Panc1 (cell line): ENCODE measurements at regions not wholly inside any gene's neighbourhood (a gene's known extent, or its start where the extent isn't known, plus 50 kb on each side); places are given as distances from the start of the nearest gene placed in this dataset.

Source experiments
- ATAC-seq: fragments of 200-7000 bp; cut with Tn5 transposase; 2 replicates; pipeline ENCODE4 v1.9.1; 2020; ENCODE audit warnings: mild to moderate bottlenecking, moderate library complexity
- BruUV-seq: library from RNA; stranded (reverse); fragments of 400-500 nt; replicated peaks from 2 replicates; lab custom pipeline; 2021; lab: Mats Ljungman, UMichigan
- CTCF ChIA-PET: fragments of 300-600 bp; sonication (Branson Sonifier 250); formaldehyde crosslinking; loops from one replicate; lab custom pipeline; 2022; ENCODE audit warnings: antibody characterized with exemption; lab: Charles Lee
- POLR2A ChIA-PET: fragments of 300-600 bp; sonication (Branson Sonifier 250); formaldehyde crosslinking; loops from one replicate; lab custom pipeline; 2022; ENCODE audit warnings: antibody characterized with exemption; lab: Charles Lee
- DNase-seq: peaks from one replicate; pipeline ENCODE4 v3.0.0-alpha.2; 2010; ENCODE audit warnings: low read depth, low spot score
- H3K27ac ChIP-seq: 2 replicates; pipeline ENCODE4 v1.5.1; 2011; ENCODE audit warnings: mild to moderate bottlenecking, low read length, inconsistent platforms
- H3K27me3 ChIP-seq: fragments of 200-500 bp; sonication (Bioruptor generic); 2 replicates; pipeline ENCODE4 v1.6.0; 2014; ENCODE audit warnings: low read length, inconsistent platforms; ENCODE audit not compliant: control insufficient read depth, insufficient read depth
- H3K36me3 ChIP-seq: fragments of 200-500 bp; sonication (Bioruptor generic); 2 replicates; pipeline ENCODE4 v1.5.1; 2014; ENCODE audit warnings: inconsistent platforms, mild to moderate bottlenecking, low read length, moderate library complexity; ENCODE audit not compliant: control insufficient read depth, insufficient read depth
- H3K4me1 ChIP-seq: 2 replicates; pipeline ENCODE4 v1.5.1; 2011; ENCODE audit warnings: inconsistent platforms, mild to moderate bottlenecking, low read length, moderate library complexity; ENCODE audit not compliant: control insufficient read depth, insufficient read depth
- H3K4me3 ChIP-seq, 2 experiments: 2 replicates each; pipeline ENCODE4 v1.5.1; 2011 to 2012; ENCODE audit warnings: low read depth in 2 of 2, low read length in 2 of 2, mild to moderate bottlenecking in 2 of 2, inconsistent platforms in 1 of 2, moderate library complexity in 1 of 2
- H3K9me3 ChIP-seq: fragments of 200-500 bp; sonication (Bioruptor generic); 2 replicates; pipeline ENCODE4 v1.5.1; 2014; ENCODE audit warnings: low read depth, mild to moderate bottlenecking, inconsistent platforms, low read length, moderate library complexity; ENCODE audit not compliant: control insufficient read depth, insufficient read depth
- POLR2AphosphoS5 ChIP-seq: IDR thresholded peaks from 2 replicates; pipeline ENCODE4 v1.6.1; 2012; ENCODE audit warnings: mild to moderate bottlenecking, low read depth, low read length, moderate library complexity
- SIN3A ChIP-seq: IDR thresholded peaks from 2 replicates; pipeline ENCODE4 v1.6.1; 2012; ENCODE audit warnings: low read depth, mild to moderate bottlenecking, low read length, moderate library complexity, borderline replicate concordance; ENCODE audit not compliant: insufficient read depth
- TCF7L2 ChIP-seq: IDR thresholded peaks from 2 replicates; pipeline ENCODE4 v1.6.1; 2011; ENCODE audit warnings: mild to moderate bottlenecking, low read depth, low read length, inconsistent platforms
- in situ Hi-C: cut with HindIII; loops from 2 replicates; pipeline ENCODE4 v1.10.0; 2016; ENCODE audit warnings: low sequenced_read_pairs, low pct_unique_long_range_greater_than_20kb
- intact Hi-C: fragments of 100-400 bp; cut with micrococcal nuclease; formaldehyde crosslinking; loops from one replicate; pipeline ENCODE4 v1.10.0; 2022; ENCODE audit not compliant: unreplicated experiment
- TF ChIP-seq, protein P1 (sequence below): fragments of 450-650 bp; IDR thresholded peaks from 2 replicates; pipeline ENCODE4 v1.5.1; 2017; ENCODE audit warnings: mild to moderate bottlenecking
- TF ChIP-seq, protein P2 (sequence below), 2 experiments: IDR thresholded peaks; 2 replicates each; pipeline ENCODE4 v1.6.1; 2011 to 2012; ENCODE audit warnings: low read depth in 2 of 2, control low read depth in 1 of 2, low read length in 1 of 2, mild to moderate bottlenecking in 1 of 2, moderate library complexity in 1 of 2; ENCODE audit not compliant: insufficient read depth in 1 of 2

DNA sequence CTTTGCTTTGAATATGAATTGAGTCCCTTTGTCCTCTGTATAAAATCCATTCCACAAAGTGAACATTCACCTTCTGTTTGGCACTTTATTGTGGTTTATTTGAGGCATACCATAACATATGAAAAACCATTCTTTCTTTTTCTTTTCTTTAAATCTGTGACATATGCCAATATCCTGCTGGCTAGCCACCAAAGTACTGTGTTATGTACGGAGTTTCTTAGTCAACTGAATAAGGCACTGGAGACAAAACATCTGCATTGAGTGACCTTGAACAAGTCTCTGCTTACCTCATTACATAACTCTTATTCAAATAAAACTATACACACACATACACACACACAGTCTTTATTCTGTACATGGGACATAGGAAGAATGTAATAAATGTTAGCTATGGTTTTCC is 872.8 kb downstream of the C4orf33 start:
- no peak overlapping the region for H3K4me3 ChIP-seq
- ATAC-seq (no peak), DNase-seq (no peak)
- BruUV-seq: no TSS peak
- in situ Hi-C loops (no loop called here), intact Hi-C loops (no loop called here)
- no peaks in the 10 kb centered on the region for H3K4me1 ChIP-seq
- no peaks in the 10 kb centered on the region for H3K9me3 ChIP-seq
- TF ChIP-seq TCF7L2 (no peak), SIN3A (no peak), POLR2AphosphoS5 (no peak)
- TF ChIP-seq, protein P1, sequence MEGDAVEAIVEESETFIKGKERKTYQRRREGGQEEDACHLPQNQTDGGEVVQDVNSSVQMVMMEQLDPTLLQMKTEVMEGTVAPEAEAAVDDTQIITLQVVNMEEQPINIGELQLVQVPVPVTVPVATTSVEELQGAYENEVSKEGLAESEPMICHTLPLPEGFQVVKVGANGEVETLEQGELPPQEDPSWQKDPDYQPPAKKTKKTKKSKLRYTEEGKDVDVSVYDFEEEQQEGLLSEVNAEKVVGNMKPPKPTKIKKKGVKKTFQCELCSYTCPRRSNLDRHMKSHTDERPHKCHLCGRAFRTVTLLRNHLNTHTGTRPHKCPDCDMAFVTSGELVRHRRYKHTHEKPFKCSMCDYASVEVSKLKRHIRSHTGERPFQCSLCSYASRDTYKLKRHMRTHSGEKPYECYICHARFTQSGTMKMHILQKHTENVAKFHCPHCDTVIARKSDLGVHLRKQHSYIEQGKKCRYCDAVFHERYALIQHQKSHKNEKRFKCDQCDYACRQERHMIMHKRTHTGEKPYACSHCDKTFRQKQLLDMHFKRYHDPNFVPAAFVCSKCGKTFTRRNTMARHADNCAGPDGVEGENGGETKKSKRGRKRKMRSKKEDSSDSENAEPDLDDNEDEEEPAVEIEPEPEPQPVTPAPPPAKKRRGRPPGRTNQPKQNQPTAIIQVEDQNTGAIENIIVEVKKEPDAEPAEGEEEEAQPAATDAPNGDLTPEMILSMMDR: no peak
- TF ChIP-seq, protein P2, sequence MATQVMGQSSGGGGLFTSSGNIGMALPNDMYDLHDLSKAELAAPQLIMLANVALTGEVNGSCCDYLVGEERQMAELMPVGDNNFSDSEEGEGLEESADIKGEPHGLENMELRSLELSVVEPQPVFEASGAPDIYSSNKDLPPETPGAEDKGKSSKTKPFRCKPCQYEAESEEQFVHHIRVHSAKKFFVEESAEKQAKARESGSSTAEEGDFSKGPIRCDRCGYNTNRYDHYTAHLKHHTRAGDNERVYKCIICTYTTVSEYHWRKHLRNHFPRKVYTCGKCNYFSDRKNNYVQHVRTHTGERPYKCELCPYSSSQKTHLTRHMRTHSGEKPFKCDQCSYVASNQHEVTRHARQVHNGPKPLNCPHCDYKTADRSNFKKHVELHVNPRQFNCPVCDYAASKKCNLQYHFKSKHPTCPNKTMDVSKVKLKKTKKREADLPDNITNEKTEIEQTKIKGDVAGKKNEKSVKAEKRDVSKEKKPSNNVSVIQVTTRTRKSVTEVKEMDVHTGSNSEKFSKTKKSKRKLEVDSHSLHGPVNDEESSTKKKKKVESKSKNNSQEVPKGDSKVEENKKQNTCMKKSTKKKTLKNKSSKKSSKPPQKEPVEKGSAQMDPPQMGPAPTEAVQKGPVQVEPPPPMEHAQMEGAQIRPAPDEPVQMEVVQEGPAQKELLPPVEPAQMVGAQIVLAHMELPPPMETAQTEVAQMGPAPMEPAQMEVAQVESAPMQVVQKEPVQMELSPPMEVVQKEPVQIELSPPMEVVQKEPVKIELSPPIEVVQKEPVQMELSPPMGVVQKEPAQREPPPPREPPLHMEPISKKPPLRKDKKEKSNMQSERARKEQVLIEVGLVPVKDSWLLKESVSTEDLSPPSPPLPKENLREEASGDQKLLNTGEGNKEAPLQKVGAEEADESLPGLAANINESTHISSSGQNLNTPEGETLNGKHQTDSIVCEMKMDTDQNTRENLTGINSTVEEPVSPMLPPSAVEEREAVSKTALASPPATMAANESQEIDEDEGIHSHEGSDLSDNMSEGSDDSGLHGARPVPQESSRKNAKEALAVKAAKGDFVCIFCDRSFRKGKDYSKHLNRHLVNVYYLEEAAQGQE (IDR thresholded peaks at IDR 0.05; ENCODE audit: insufficient read depth in 1 of 2, low read depth in 2 of 2, low read length in 1 of 2): no peak
- ChIA-PET CTCF (no interaction called here), POLR2A (no interaction called here)
- no peaks in the 10 kb centered on the region for H3K36me3 ChIP-seq
- no peak overlapping the region for H3K27ac ChIP-seq
- H3K27me3 ChIP-seq: no peaks in the 10 kb centered on the region

GRCh38 chr4:129970801-129971200 is 874.8 kb downstream of the C4orf33 start:
- intact Hi-C loops: no loop called here
- Histone ChIP-seq H3K27ac (no peak overlapping the region), H3K4me1 (no peaks in the 10 kb centered on the region), H3K27me3 (no peaks in the 10 kb centered on the region), H3K4me3 (no peak overlapping the region), H3K36me3 (no peaks in the 10 kb centered on the region), H3K9me3 (no peaks in the 10 kb centered on the region)
- no peak for ATAC-seq
- DNase-seq: no peak
- CTCF ChIA-PET: no interaction called here
- POLR2A ChIA-PET: no interaction called here
- BruUV-seq: no TSS peak
- TF ChIP-seq SIN3A (no peak), TCF7L2 (no peak), POLR2AphosphoS5 (no peak)
- TF ChIP-seq, protein P2 (IDR thresholded peaks at IDR 0.05; ENCODE audit: insufficient read depth in 1 of 2, low read depth in 2 of 2, low read length in 1 of 2): no peak
- TF ChIP-seq, protein P1: no peak
- in situ Hi-C loops: no loop called here
